ENCODE measurements at regions not wholly inside any gene's neighbourhood (a gene's known extent, or its start where the extent isn't known, plus 50 kb on each side); places are given as distances from the start of the nearest gene placed in this dataset.

- TF ChIP-seq CTCF (IDR thresholded peaks at IDR 0.05) (no peak), POLR2A (IDR thresholded peaks at IDR 0.05) (no peak)
- Histone ChIP-seq H3K27me3 (no peaks in the 10 kb centered on the region), H3K4me3 (no peak overlapping the region), H3K4me1 (no peaks in the 10 kb centered on the region), H3K36me3 (no peaks in the 10 kb centered on the region), H3K27ac (no peak overlapping the region), H3K9me3 (peaks cover 0 to 2% (median 0%) of the 10 kb centered on the region in 4 donors)
- ATAC-seq (no peak), DNase-seq (no peak)
- 57% methylated on average over 5 of the region's 5 CpGs for WGBS (ENCODE audit: insufficient coverage, low coverage, low lambda C conversion rate, missing lambda C conversion rate)
- intact Hi-C loops (cut with DNase I): no loop called here
Observed at GRCh38 chr12:92400006-92400405, 254.4 kb upstream of the BTG1 start.

GRCh38 chr12:92398565-92399309 lies 253.1 kb upstream of the BTG1 start:
- intact Hi-C loops (cut with DNase I): no loop called here
- no peak for DNase-seq
- H3K36me3 ChIP-seq: no peaks in the 10 kb centered on the region
- no peak overlapping the region for H3K27ac ChIP-seq
- H3K4me1 ChIP-seq: no peaks in the 10 kb centered on the region
- ATAC-seq: no peak
- peaks cover 0 to 2% (median 0%) of the 10 kb centered on the region in 4 donors for H3K9me3 ChIP-seq
- 63% methylated on average over 6 of the region's 8 CpGs for WGBS (ENCODE audit: insufficient coverage, low coverage, low lambda C conversion rate, missing lambda C conversion rate)
- no peaks in the 10 kb centered on the region for H3K27me3 ChIP-seq
- H3K4me3 ChIP-seq: no peak overlapping the region
- TF ChIP-seq CTCF (IDR thresholded peaks at IDR 0.05) (no peak), POLR2A (IDR thresholded peaks at IDR 0.05) (no peak)

GRCh38 chr12:92396647-92397252 lies 251.1 kb upstream of the BTG1 start:
- H3K27ac ChIP-seq: no peak overlapping the region
- no peak for TF ChIP-seq CTCF (IDR thresholded peaks at IDR 0.05)
- no peak for TF ChIP-seq POLR2A (IDR thresholded peaks at IDR 0.05)
- no peaks in the 10 kb centered on the region for H3K9me3 ChIP-seq

GRCh38 chr12:92395322-92395721 lies 249.7 kb upstream of the BTG1 start:
- no peaks in the 10 kb centered on the region for H3K36me3 ChIP-seq
- H3K4me1 ChIP-seq: peaks cover 0 to under 1% (median 0%) of the 10 kb centered on the region in 4 donors
- intact Hi-C loops (cut with DNase I): no loop called here
- 75% methylated on average over 2 of the region's 2 CpGs for WGBS (ENCODE audit: insufficient coverage, low coverage, low lambda C conversion rate, missing lambda C conversion rate)
- H3K27me3 ChIP-seq: no peaks in the 10 kb centered on the region
- no peak for TF ChIP-seq POLR2A (IDR thresholded peaks at IDR 0.05)
- no peak for TF ChIP-seq CTCF (IDR thresholded peaks at IDR 0.05)
- no peak overlapping the region for H3K27ac ChIP-seq
- ATAC-seq: no peak
- H3K9me3 ChIP-seq: no peaks in the 10 kb centered on the region
- DNase-seq: no peak
- no peak overlapping the region for H3K4me3 ChIP-seq

More at GRCh38 chr12:92396647-92397252, 251.1 kb upstream of the BTG1 start:
- no peaks in the 10 kb centered on the region for H3K27me3 ChIP-seq
- no peak for ATAC-seq
- intact Hi-C loops (cut with DNase I): no loop called here
- no peaks in the 10 kb centered on the region for H3K4me1 ChIP-seq
- DNase-seq: no peak
- H3K36me3 ChIP-seq: no peaks in the 10 kb centered on the region
- 92% methylated on average over 2 of the region's 2 CpGs for WGBS (ENCODE audit: insufficient coverage, low coverage, low lambda C conversion rate, missing lambda C conversion rate)
- no peak overlapping the region for H3K4me3 ChIP-seq
